Fibroblast of upper back skin (primary cell): ENCODE measurements at regions not wholly inside any gene's neighbourhood (a gene's known extent, or its start where the extent isn't known, plus 50 kb on each side); places are given as distances from the start of the nearest gene placed in this dataset.
"Not testable (repeated sequence)": the region's sequence is repeated elsewhere in the genome, so short reads cannot be mapped to it uniquely, and the experiment has no call there.

Experiments
- DNase-seq: peaks from one replicate; pipeline ENCODE4 v3.0.0-alpha.2; 2013

- peak; percentile 51 for DNase-seq
Measured at GRCh38 chr1:204782118-204782700, 88.5 kb upstream of the NFASC start.

- not testable (repeated sequence) for DNase-seq
Measured at GRCh38 chr1:204785023-204785422, 85.6 kb upstream of the NFASC start.

GRCh38 chr1:204788470-204788869 is 82.2 kb upstream of the NFASC start:
- no peak for DNase-seq

- peak; percentile 35 for DNase-seq
Measured at GRCh38 chr1:204791453-204792353, 79.0 kb upstream of the NFASC start.

GRCh38 chr1:204792354-204792692 is 78.3 kb upstream of the NFASC start:
- DNase-seq = no peak

GRCh38 chr1:204793259-204793914 is 77.3 kb upstream of the NFASC start:
- no peak for DNase-seq

- not testable (repeated sequence) for DNase-seq
Measured at GRCh38 chr1:204796886-204797285, 73.8 kb upstream of the NFASC start.

- DNase-seq = no peak
Measured at GRCh38 chr1:204797401-204797800, 73.3 kb upstream of the NFASC start.

- DNase-seq = no peak
Measured at GRCh38 chr1:204799630-204800029, 71.0 kb upstream of the NFASC start.

- no peak for DNase-seq
Measured at GRCh38 chr1:204801211-204801610, 69.5 kb upstream of the NFASC start.

GRCh38 chr1:204802401-204803175 is 68.1 kb upstream of the NFASC start:
- DNase-seq = no peak

- DNase-seq = no peak
Measured at GRCh38 chr1:204803607-204804006, 67.1 kb upstream of the NFASC start.

- DNase-seq = peak; percentile 66
Measured at GRCh38 chr1:204806943-204807687, 63.5 kb upstream of the NFASC start.

GRCh38 chr1:204809488-204809887 is 61.2 kb upstream of the NFASC start:
- no peak for DNase-seq

GRCh38 chr1:204812842-204813241 is 57.8 kb upstream of the NFASC start:
- DNase-seq = no peak

GRCh38 chr1:204813522-204813921 is 57.1 kb upstream of the NFASC start:
- DNase-seq = no peak

GRCh38 chr1:204814166-204814884 is 56.3 kb upstream of the NFASC start:
- DNase-seq = no peak

- no peak for DNase-seq
Measured at GRCh38 chr1:204817341-204817740, 53.3 kb upstream of the NFASC start.

- DNase-seq = no peak
Measured at GRCh38 chr1:204818998-204819397, 51.7 kb upstream of the NFASC start.

- DNase-seq = no peak
Measured at GRCh38 chr1:204819495-204819894, 51.2 kb upstream of the NFASC start.
